ENCODE measurements at regions not wholly inside any gene's neighbourhood (a gene's known extent, or its start where the extent isn't known, plus 50 kb on each side); places are given as distances from the start of the nearest gene placed in this dataset.

- Mint-ChIP-seq H3K4me3 (no peak overlapping the region), H3K4me1 (ENCODE audit: low read depth) (no peaks in the 10 kb centered on the region), H3K27me3 (peaks cover 8% of the 10 kb centered on the region), H3K9me3 (no peaks in the 10 kb centered on the region), H3K36me3 (ENCODE audit: low read depth) (no peaks in the 10 kb centered on the region), H3K27ac (no peak overlapping the region)
- no peak for DNase-seq
Measured at GRCh38 chrX:113956936-113957335, 627.0 kb upstream of the HTR2C start.

- Mint-ChIP-seq H3K36me3 (ENCODE audit: low read depth) (no peaks in the 10 kb centered on the region), H3K4me1 (ENCODE audit: low read depth) (no peaks in the 10 kb centered on the region), H3K9me3 (peaks cover 2% of the 10 kb centered on the region), H3K27ac (no peak overlapping the region), H3K4me3 (no peak overlapping the region), H3K27me3 (peaks cover 15% of the 10 kb centered on the region)
- DNase-seq, result no peak
Measured at GRCh38 chrX:113954297-113954696, 629.6 kb upstream of the HTR2C start.

GRCh38 chrX:113950081-113950678 lies 633.7 kb upstream of the HTR2C start:
- Mint-ChIP-seq H3K36me3 (ENCODE audit: low read depth) (no peaks in the 10 kb centered on the region), H3K4me1 (ENCODE audit: low read depth) (no peaks in the 10 kb centered on the region), H3K27ac (no peak overlapping the region), H3K9me3 (peaks cover 3% of the 10 kb centered on the region), H3K27me3 (peaks cover 14% of the 10 kb centered on the region), H3K4me3 (no peak overlapping the region)
- DNase-seq, result no peak

GRCh38 chrX:113947548-113947947 lies 636.3 kb upstream of the HTR2C start:
- Mint-ChIP-seq H3K27me3 (peaks cover 14% of the 10 kb centered on the region), H3K9me3 (peaks cover 3% of the 10 kb centered on the region), H3K4me1 (ENCODE audit: low read depth) (no peaks in the 10 kb centered on the region), H3K27ac (no peak overlapping the region), H3K4me3 (no peak overlapping the region), H3K36me3 (ENCODE audit: low read depth) (no peaks in the 10 kb centered on the region)
- DNase-seq, result no peak

- Mint-ChIP-seq H3K36me3 (ENCODE audit: low read depth) (no peaks in the 10 kb centered on the region), H3K9me3 (no peaks in the 10 kb centered on the region), H3K27ac (no peak overlapping the region), H3K4me1 (ENCODE audit: low read depth) (no peaks in the 10 kb centered on the region), H3K27me3 (peaks cover 7% of the 10 kb centered on the region), H3K4me3 (no peak overlapping the region)
- DNase-seq, result no peak
Measured at GRCh38 chrX:113935518-113935917, 648.4 kb upstream of the HTR2C start.

- H3K27me3 Mint-ChIP-seq, result peaks cover 9% of the 10 kb centered on the region
- H3K4me1 Mint-ChIP-seq (ENCODE audit: low read depth), result no peaks in the 10 kb centered on the region
- no peak overlapping the region for H3K4me3 Mint-ChIP-seq
- DNase-seq, result no peak
- no peak overlapping the region for H3K27ac Mint-ChIP-seq
- no peaks in the 10 kb centered on the region for H3K36me3 Mint-ChIP-seq (ENCODE audit: low read depth)
- H3K9me3 Mint-ChIP-seq, result no peaks in the 10 kb centered on the region
Measured at GRCh38 chrX:113933931-113934330, 650.0 kb upstream of the HTR2C start.

- no peak overlapping the region for H3K4me3 Mint-ChIP-seq
- no peak overlapping the region for H3K27ac Mint-ChIP-seq
- H3K36me3 Mint-ChIP-seq (ENCODE audit: low read depth), result no peaks in the 10 kb centered on the region
- H3K9me3 Mint-ChIP-seq, result no peaks in the 10 kb centered on the region
- DNase-seq, result no peak
- H3K27me3 Mint-ChIP-seq, result peaks cover 11% of the 10 kb centered on the region
- no peaks in the 10 kb centered on the region for H3K4me1 Mint-ChIP-seq (ENCODE audit: low read depth)
Measured at GRCh38 chrX:113929004-113929403, 654.9 kb upstream of the HTR2C start.

DNA sequence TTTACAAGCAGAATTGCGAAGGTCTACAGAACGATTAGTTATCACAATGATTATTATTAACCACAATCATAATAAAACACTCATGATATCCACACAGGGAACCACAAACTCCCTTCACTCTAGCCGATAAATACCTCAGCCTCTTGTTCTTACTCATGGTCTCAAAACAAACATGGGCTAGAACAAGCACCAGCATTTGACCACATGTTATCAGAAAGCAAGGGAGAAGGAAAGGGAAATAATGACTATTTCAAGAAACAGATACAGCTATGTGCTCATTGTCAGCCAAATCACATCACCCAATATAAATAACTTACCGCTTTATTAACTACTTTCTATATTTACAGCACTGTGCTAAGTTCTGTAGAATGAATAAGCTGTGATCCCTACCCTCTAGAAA lies 663.2 kb upstream of the HTR2C start:
- Mint-ChIP-seq H3K27ac (no peak overlapping the region), H3K36me3 (ENCODE audit: low read depth) (no peaks in the 10 kb centered on the region), H3K27me3 (peaks cover 1% of the 10 kb centered on the region), H3K9me3 (no peaks in the 10 kb centered on the region), H3K4me1 (ENCODE audit: low read depth) (no peaks in the 10 kb centered on the region), H3K4me3 (no peak overlapping the region)
- no peak for DNase-seq

DNA sequence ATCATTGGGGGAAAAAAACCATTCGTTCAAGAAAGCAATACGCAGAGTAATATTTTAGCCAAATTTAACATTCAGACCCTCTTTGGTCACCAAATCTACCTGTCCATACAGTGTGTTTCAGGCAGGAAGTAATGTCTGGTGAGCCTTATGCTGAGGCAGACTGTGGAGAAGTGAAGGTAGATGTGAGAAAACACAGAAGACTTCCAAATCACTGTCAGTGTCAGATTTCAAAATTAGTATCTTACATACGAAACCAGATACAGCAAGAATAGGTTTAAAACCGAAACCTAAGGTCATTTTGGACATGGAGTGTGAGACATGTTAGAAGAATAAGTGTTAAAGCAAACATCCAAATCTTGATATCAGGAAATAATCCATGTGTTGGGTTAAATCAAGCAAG lies 664.5 kb upstream of the HTR2C start:
- DNase-seq, result no peak
- Mint-ChIP-seq H3K36me3 (ENCODE audit: low read depth) (no peaks in the 10 kb centered on the region), H3K4me1 (ENCODE audit: low read depth) (no peaks in the 10 kb centered on the region), H3K9me3 (no peaks in the 10 kb centered on the region), H3K4me3 (no peak overlapping the region), H3K27ac (no peak overlapping the region), H3K27me3 (peaks cover 3% of the 10 kb centered on the region)

- DNase-seq, result no peak
- H3K9me3 Mint-ChIP-seq, result no peaks in the 10 kb centered on the region
- H3K27ac Mint-ChIP-seq, result no peak overlapping the region
- H3K27me3 Mint-ChIP-seq, result peaks cover 10% of the 10 kb centered on the region
- H3K4me1 Mint-ChIP-seq (ENCODE audit: low read depth), result no peaks in the 10 kb centered on the region
- H3K36me3 Mint-ChIP-seq (ENCODE audit: low read depth), result no peaks in the 10 kb centered on the region
- H3K4me3 Mint-ChIP-seq, result no peak overlapping the region
Measured at GRCh38 chrX:113906168-113906567, 677.7 kb upstream of the HTR2C start.

GRCh38 chrX:113892891-113893290 lies 691.0 kb upstream of the HTR2C start:
- no peak for DNase-seq
- Mint-ChIP-seq H3K36me3 (ENCODE audit: low read depth) (no peaks in the 10 kb centered on the region), H3K4me3 (no peak overlapping the region), H3K27me3 (peaks cover 9% of the 10 kb centered on the region), H3K27ac (no peak overlapping the region), H3K9me3 (no peaks in the 10 kb centered on the region), H3K4me1 (ENCODE audit: low read depth) (no peaks in the 10 kb centered on the region)

DNA sequence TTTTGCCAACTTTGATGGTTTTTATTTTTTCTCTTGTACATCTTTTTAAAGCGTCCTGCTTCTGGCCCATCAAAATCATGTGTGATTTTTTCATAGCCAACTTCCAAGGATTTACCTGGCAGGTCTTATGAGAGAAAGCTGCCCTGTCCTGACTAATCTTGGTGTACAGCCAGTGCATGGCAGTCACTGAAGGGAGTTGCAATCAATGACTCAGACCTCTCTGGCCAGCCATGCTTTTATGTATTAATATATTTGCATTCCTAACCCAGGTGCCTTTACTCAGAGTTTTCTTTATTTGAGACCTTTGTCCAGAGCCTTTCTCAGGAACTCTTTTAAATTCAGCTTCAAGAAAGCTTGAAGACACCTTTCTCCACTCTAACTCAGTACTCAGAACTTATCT lies 691.5 kb upstream of the HTR2C start:
- Mint-ChIP-seq H3K36me3 (ENCODE audit: low read depth) (no peaks in the 10 kb centered on the region), H3K4me1 (ENCODE audit: low read depth) (no peaks in the 10 kb centered on the region), H3K27ac (no peak overlapping the region), H3K4me3 (no peak overlapping the region), H3K9me3 (no peaks in the 10 kb centered on the region), H3K27me3 (peaks cover 6% of the 10 kb centered on the region)
- DNase-seq, result no peak

- Mint-ChIP-seq H3K27ac (no peak overlapping the region), H3K36me3 (ENCODE audit: low read depth) (no peaks in the 10 kb centered on the region), H3K4me3 (no peak overlapping the region), H3K4me1 (ENCODE audit: low read depth) (no peaks in the 10 kb centered on the region), H3K27me3 (peaks cover 18% of the 10 kb centered on the region), H3K9me3 (no peaks in the 10 kb centered on the region)
- DNase-seq, result no peak
Measured at GRCh38 chrX:113873056-113873455, 710.8 kb upstream of the HTR2C start.

GRCh38 chrX:113868711-113869110 lies 715.2 kb upstream of the HTR2C start:
- H3K9me3 Mint-ChIP-seq, result no peaks in the 10 kb centered on the region
- no peak overlapping the region for H3K27ac Mint-ChIP-seq
- DNase-seq, result no peak
- no peaks in the 10 kb centered on the region for H3K36me3 Mint-ChIP-seq (ENCODE audit: low read depth)
- H3K4me1 Mint-ChIP-seq (ENCODE audit: low read depth), result no peaks in the 10 kb centered on the region
- peaks cover 24% of the 10 kb centered on the region for H3K27me3 Mint-ChIP-seq
- no peak overlapping the region for H3K4me3 Mint-ChIP-seq

DNA sequence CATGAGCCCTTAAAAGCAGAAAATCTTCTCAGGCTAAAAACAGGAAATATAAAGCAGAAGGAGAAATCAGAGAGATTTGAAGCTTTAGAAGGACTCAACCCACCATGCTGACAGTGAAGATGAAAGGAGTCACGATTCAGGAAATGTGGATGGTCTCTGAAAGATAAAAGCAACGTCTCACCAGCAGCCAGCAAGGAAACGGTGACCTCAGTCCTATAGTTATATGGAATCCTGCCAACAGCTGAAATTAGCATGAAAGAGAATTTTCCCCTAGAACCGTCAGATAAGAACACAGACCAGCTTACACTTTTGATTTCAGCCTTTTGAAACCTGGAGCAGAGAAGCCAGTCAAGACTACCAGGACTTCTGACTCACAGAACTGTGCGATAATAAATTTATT lies 715.7 kb upstream of the HTR2C start:
- Mint-ChIP-seq H3K9me3 (no peaks in the 10 kb centered on the region), H3K27ac (no peak overlapping the region), H3K4me3 (no peak overlapping the region), H3K36me3 (ENCODE audit: low read depth) (no peaks in the 10 kb centered on the region), H3K27me3 (peaks cover 24% of the 10 kb centered on the region), H3K4me1 (ENCODE audit: low read depth) (no peaks in the 10 kb centered on the region)
- no peak for DNase-seq

GRCh38 chrX:113849408-113849807 lies 734.5 kb upstream of the HTR2C start:
- no peaks in the 10 kb centered on the region for H3K36me3 Mint-ChIP-seq (ENCODE audit: low read depth)
- H3K9me3 Mint-ChIP-seq, result no peaks in the 10 kb centered on the region
- no peak for DNase-seq
- no peak overlapping the region for H3K27ac Mint-ChIP-seq
- peaks cover 7% of the 10 kb centered on the region for H3K27me3 Mint-ChIP-seq
- H3K4me1 Mint-ChIP-seq (ENCODE audit: low read depth), result no peaks in the 10 kb centered on the region
- no peak overlapping the region for H3K4me3 Mint-ChIP-seq
